NB4 (cell line): ENCODE measurements at regions not wholly inside any gene's neighbourhood (a gene's known extent, or its start where the extent isn't known, plus 50 kb on each side); places are given as distances from the start of the nearest gene placed in this dataset.

ENCODE experiments used
- POLR2A ChIP-seq: IDR thresholded peaks from 2 replicates; pipeline ENCODE4 v1.6.1; 2011; ENCODE audit warnings: mild to moderate bottlenecking; ENCODE audit not compliant: insufficient read length; ENCODE audit errors: extremely low read depth
- TF ChIP-seq, protein P1 (sequence below): IDR thresholded peaks from one replicate; pipeline ENCODE4 v1.5.1; 2012; ENCODE audit warnings: low read depth, low read length
- TF ChIP-seq, protein P2 (sequence below): IDR thresholded peaks from 2 replicates; pipeline ENCODE4 v1.6.1; 2011; ENCODE audit warnings: low read depth, low read length

- TF ChIP-seq, protein P1, sequence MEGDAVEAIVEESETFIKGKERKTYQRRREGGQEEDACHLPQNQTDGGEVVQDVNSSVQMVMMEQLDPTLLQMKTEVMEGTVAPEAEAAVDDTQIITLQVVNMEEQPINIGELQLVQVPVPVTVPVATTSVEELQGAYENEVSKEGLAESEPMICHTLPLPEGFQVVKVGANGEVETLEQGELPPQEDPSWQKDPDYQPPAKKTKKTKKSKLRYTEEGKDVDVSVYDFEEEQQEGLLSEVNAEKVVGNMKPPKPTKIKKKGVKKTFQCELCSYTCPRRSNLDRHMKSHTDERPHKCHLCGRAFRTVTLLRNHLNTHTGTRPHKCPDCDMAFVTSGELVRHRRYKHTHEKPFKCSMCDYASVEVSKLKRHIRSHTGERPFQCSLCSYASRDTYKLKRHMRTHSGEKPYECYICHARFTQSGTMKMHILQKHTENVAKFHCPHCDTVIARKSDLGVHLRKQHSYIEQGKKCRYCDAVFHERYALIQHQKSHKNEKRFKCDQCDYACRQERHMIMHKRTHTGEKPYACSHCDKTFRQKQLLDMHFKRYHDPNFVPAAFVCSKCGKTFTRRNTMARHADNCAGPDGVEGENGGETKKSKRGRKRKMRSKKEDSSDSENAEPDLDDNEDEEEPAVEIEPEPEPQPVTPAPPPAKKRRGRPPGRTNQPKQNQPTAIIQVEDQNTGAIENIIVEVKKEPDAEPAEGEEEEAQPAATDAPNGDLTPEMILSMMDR = no peak
- TF ChIP-seq, protein P2, sequence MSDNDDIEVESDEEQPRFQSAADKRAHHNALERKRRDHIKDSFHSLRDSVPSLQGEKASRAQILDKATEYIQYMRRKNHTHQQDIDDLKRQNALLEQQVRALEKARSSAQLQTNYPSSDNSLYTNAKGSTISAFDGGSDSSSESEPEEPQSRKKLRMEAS = no peak
- no peak for TF ChIP-seq POLR2A
These were observed 437.9 kb upstream of the BOD1L1 start for GRCh38 chr4:14065406-14065805.
